BLaER1 treated with 17β-estradiol and CSF1 and Interleukin-3, amounts not matched to agents 10 nM and 100 nM (cell line): ENCODE measurements at regions not wholly inside any gene's neighbourhood (a gene's known extent, or its start where the extent isn't known, plus 50 kb on each side); places are given as distances from the start of the nearest gene placed in this dataset.
"Not testable (repeated sequence)": the region's sequence is repeated elsewhere in the genome, so short reads cannot be mapped to it uniquely, and the experiment has no call there.

Experiments
- H3K27ac ChIP-seq, 11 experiments: shearing (Covaris generic); formaldehyde crosslinking; 2 replicates each; pipeline ENCODE4 v1.8.1; 2022
- H3K27me3 ChIP-seq, 11 experiments: shearing (Covaris generic); formaldehyde crosslinking; 2 replicates each; pipeline ENCODE4 v1.8.1; 2022
- H3K36me3 ChIP-seq, 11 experiments: shearing (Covaris generic); formaldehyde crosslinking; 2 replicates each; pipeline ENCODE4 v1.8.1; 2022
- H3K4me1 ChIP-seq, 10 experiments: shearing (Covaris generic); formaldehyde crosslinking; 2 replicates each; pipeline ENCODE4 v1.8.1; 2022
- H3K4me2 ChIP-seq, 11 experiments: shearing (Covaris generic); formaldehyde crosslinking; 2 replicates each; pipeline ENCODE4 v1.8.1; 2022
- H3K4me3 ChIP-seq, 10 experiments: shearing (Covaris generic); formaldehyde crosslinking; 2 replicates each; pipeline ENCODE4 v1.8.1; 2022
- H3K9ac ChIP-seq, 11 experiments: shearing (Covaris generic); formaldehyde crosslinking; 2 replicates each; pipeline ENCODE4 v1.8.1; 2022
- H3K9me3 ChIP-seq, 11 experiments: shearing (Covaris generic); formaldehyde crosslinking; replicated peaks in 1 of 11; 2 replicates each; pipeline ENCODE4 v1.8.1; 2022
- H4K20me1 ChIP-seq, 11 experiments: shearing (Covaris generic); formaldehyde crosslinking; 2 replicates each; pipeline ENCODE4 v1.8.1; 2022
- Cebpa-rat ChIP-seq, 11 experiments: shearing (Covaris generic); IDR thresholded peaks; 2 replicates each; pipeline ENCODE4 v1.8.1; 2022

- H3K27me3 ChIP-seq = no peaks in the 10 kb centered on the region
- TF ChIP-seq Cebpa-rat (IDR thresholded peaks at IDR 0.05) = no peak
Observed at GRCh38 chr13:80957019-80957655, 616.2 kb upstream of the SPRY2 start.

GRCh38 chr13:80955501-80955900 lies 614.6 kb upstream of the SPRY2 start:
- no peak for TF ChIP-seq Cebpa-rat (IDR thresholded peaks at IDR 0.05)
- Histone ChIP-seq H4K20me1 (no peaks in the 10 kb centered on the region), H3K27me3 (no peaks in the 10 kb centered on the region), H3K27ac (no peak overlapping the region), H3K9ac (no peak overlapping the region), H3K36me3 (no peaks in the 10 kb centered on the region), H3K4me3 (no peak overlapping the region), H3K4me2 (peak overlapping the region in 2 of 11 experiments; percentile 13 to 24; a peak in 3 of 22 replicates), H3K9me3 (no peaks in the 10 kb centered on the region), H3K4me1 (peaks cover 0 to 9% (median 0%) of the 10 kb centered on the region in 10 experiments; a peak in 3 of 20 replicates)

More at GRCh38 chr13:80957019-80957655, 616.2 kb upstream of the SPRY2 start:
- H3K9me3 ChIP-seq = no peaks in the 10 kb centered on the region; a peak in 1 of 22 replicates
- no peak overlapping the region for H3K4me3 ChIP-seq
- H3K36me3 ChIP-seq = no peaks in the 10 kb centered on the region
- no peak overlapping the region for H3K4me2 ChIP-seq
- no peak overlapping the region for H3K9ac ChIP-seq
- no peak overlapping the region for H3K27ac ChIP-seq
- peaks cover 0 to 9% (median 0%) of the 10 kb centered on the region in 10 experiments; a peak in 3 of 20 replicates for H3K4me1 ChIP-seq
- H4K20me1 ChIP-seq = no peaks in the 10 kb centered on the region

GRCh38 chr13:80952158-80952557 lies 611.2 kb upstream of the SPRY2 start:
- H3K9me3 ChIP-seq = no peaks in the 10 kb centered on the region
- H3K27me3 ChIP-seq = no peaks in the 10 kb centered on the region
- H3K9ac ChIP-seq = no peak overlapping the region
- no peaks in the 10 kb centered on the region for H3K36me3 ChIP-seq
- peaks cover 0 to 9% (median 0%) of the 10 kb centered on the region in 10 experiments; a peak in 3 of 20 replicates for H3K4me1 ChIP-seq
- no peaks in the 10 kb centered on the region for H4K20me1 ChIP-seq
- no peak for TF ChIP-seq Cebpa-rat (IDR thresholded peaks at IDR 0.05)
- no peak overlapping the region for H3K4me2 ChIP-seq
- H3K27ac ChIP-seq = no peak overlapping the region
- H3K4me3 ChIP-seq = no peak overlapping the region

GRCh38 chr13:80946008-80946802 lies 605.3 kb upstream of the SPRY2 start:
- no peak overlapping the region for H3K27ac ChIP-seq
- H3K27me3 ChIP-seq = no peaks in the 10 kb centered on the region
- no peaks in the 10 kb centered on the region for H3K36me3 ChIP-seq
- TF ChIP-seq Cebpa-rat (IDR thresholded peaks at IDR 0.05) = no peak
- no peak overlapping the region for H3K4me3 ChIP-seq
- H3K4me2 ChIP-seq = no peak overlapping the region
- H3K9ac ChIP-seq = no peak overlapping the region
- H4K20me1 ChIP-seq = no peaks in the 10 kb centered on the region
- no peaks in the 10 kb centered on the region for H3K9me3 ChIP-seq
- H3K4me1 ChIP-seq = no peaks in the 10 kb centered on the region

- no peak for TF ChIP-seq Cebpa-rat (IDR thresholded peaks at IDR 0.05)
- H3K4me1 ChIP-seq = no peaks in the 10 kb centered on the region
Observed at GRCh38 chr13:80945328-80945727, 604.4 kb upstream of the SPRY2 start.

GRCh38 chr13:80939581-80939980 lies 598.7 kb upstream of the SPRY2 start:
- Histone ChIP-seq H3K4me3 (no peak overlapping the region), H4K20me1 (no peaks in the 10 kb centered on the region), H3K36me3 (no peaks in the 10 kb centered on the region), H3K27ac (no peak overlapping the region), H3K9me3 (no peaks in the 10 kb centered on the region), H3K4me2 (no peak overlapping the region), H3K4me1 (no peaks in the 10 kb centered on the region), H3K27me3 (no peaks in the 10 kb centered on the region), H3K9ac (no peak overlapping the region)
- no peak for TF ChIP-seq Cebpa-rat (IDR thresholded peaks at IDR 0.05)

More at GRCh38 chr13:80945328-80945727, 604.4 kb upstream of the SPRY2 start:
- Histone ChIP-seq H3K9ac (no peak overlapping the region), H3K4me3 (no peak overlapping the region), H3K27me3 (no peaks in the 10 kb centered on the region), H4K20me1 (no peaks in the 10 kb centered on the region), H3K9me3 (no peaks in the 10 kb centered on the region), H3K36me3 (no peaks in the 10 kb centered on the region), H3K27ac (no peak overlapping the region), H3K4me2 (no peak overlapping the region)

- H3K9me3 ChIP-seq = no peaks in the 10 kb centered on the region
- no peaks in the 10 kb centered on the region for H3K27me3 ChIP-seq
- H4K20me1 ChIP-seq = no peaks in the 10 kb centered on the region
- no peak for TF ChIP-seq Cebpa-rat (IDR thresholded peaks at IDR 0.05)
- no peaks in the 10 kb centered on the region for H3K4me1 ChIP-seq
- H3K9ac ChIP-seq = no peak overlapping the region
- H3K4me2 ChIP-seq = no peak overlapping the region
- H3K36me3 ChIP-seq = no peaks in the 10 kb centered on the region
- H3K27ac ChIP-seq = no peak overlapping the region
- H3K4me3 ChIP-seq = no peak overlapping the region
Observed at GRCh38 chr13:80931766-80932165, 590.8 kb upstream of the SPRY2 start.

- no peaks in the 10 kb centered on the region for H3K9me3 ChIP-seq
- H3K4me1 ChIP-seq = no peaks in the 10 kb centered on the region
- no peak overlapping the region for H3K9ac ChIP-seq
- H3K27ac ChIP-seq = no peak overlapping the region
- no peak overlapping the region for H3K4me2 ChIP-seq
- no peak for TF ChIP-seq Cebpa-rat (IDR thresholded peaks at IDR 0.05)
- no peak overlapping the region for H3K4me3 ChIP-seq
- no peaks in the 10 kb centered on the region for H4K20me1 ChIP-seq
- no peaks in the 10 kb centered on the region for H3K27me3 ChIP-seq
- no peaks in the 10 kb centered on the region for H3K36me3 ChIP-seq
Observed at GRCh38 chr13:80931118-80931517, 590.2 kb upstream of the SPRY2 start.

GRCh38 chr13:80928241-80928640 lies 587.3 kb upstream of the SPRY2 start:
- Histone ChIP-seq H3K4me3 (no peak overlapping the region), H3K27ac (no peak overlapping the region), H3K9me3 (no peaks in the 10 kb centered on the region), H3K9ac (no peak overlapping the region), H4K20me1 (no peaks in the 10 kb centered on the region), H3K36me3 (no peaks in the 10 kb centered on the region), H3K4me1 (no peaks in the 10 kb centered on the region), H3K27me3 (no peaks in the 10 kb centered on the region), H3K4me2 (no peak overlapping the region)
- no peak for TF ChIP-seq Cebpa-rat (IDR thresholded peaks at IDR 0.05)

GRCh38 chr13:80926024-80926423 lies 585.1 kb upstream of the SPRY2 start:
- H3K4me3 ChIP-seq = not testable (repeated sequence)

More at GRCh38 chr13:80926024-80926423, 585.1 kb upstream of the SPRY2 start:
- H3K9me3 ChIP-seq, H4K20me1 ChIP-seq, H3K4me2 ChIP-seq, H3K4me1 ChIP-seq, H3K36me3 ChIP-seq, H3K9ac ChIP-seq, H3K27me3 ChIP-seq, H3K27ac ChIP-seq: not testable (repeated sequence)
